ENCODE measurements at regions not wholly inside any gene's neighbourhood (a gene's known extent, or its start where the extent isn't known, plus 50 kb on each side); places are given as distances from the start of the nearest gene placed in this dataset.
"Not testable (repeated sequence)": the region's sequence is repeated elsewhere in the genome, so short reads cannot be mapped to it uniquely, and the experiment has no call there.

GRCh38 chr16:26856791-26857190 lies 209.9 kb upstream of the C16orf82 start:
- intact Hi-C loops (cut with micrococcal nuclease), result no loop called here

GRCh38 chr16:26857371-26857770 lies 209.4 kb upstream of the C16orf82 start:
- intact Hi-C loops (cut with micrococcal nuclease), result no loop called here

GRCh38 chr16:26860506-26860905 lies 206.2 kb upstream of the C16orf82 start:
- intact Hi-C loops (cut with micrococcal nuclease), result no loop called here

- intact Hi-C loops (cut with micrococcal nuclease), result no loop called here
Observed at GRCh38 chr16:26863931-26864330, 202.8 kb upstream of the C16orf82 start.

GRCh38 chr16:26874318-26874717 lies 192.4 kb upstream of the C16orf82 start:
- intact Hi-C loops (cut with micrococcal nuclease), result not testable (repeated sequence)

- intact Hi-C loops (cut with micrococcal nuclease), result no loop called here
Observed at GRCh38 chr16:26877421-26877820, 189.3 kb upstream of the C16orf82 start.

GRCh38 chr16:26885674-26886073 lies 181.1 kb upstream of the C16orf82 start:
- intact Hi-C loops (cut with micrococcal nuclease), result no loop called here

GRCh38 chr16:26889740-26890139 lies 177.0 kb upstream of the C16orf82 start:
- intact Hi-C loops (cut with micrococcal nuclease), result no loop called here

- intact Hi-C loops (cut with micrococcal nuclease), result no loop called here
Observed at GRCh38 chr16:26898200-26898599, 168.5 kb upstream of the C16orf82 start.

- intact Hi-C loops (cut with micrococcal nuclease), result no loop called here
Observed at GRCh38 chr16:26901196-26901861, 165.4 kb upstream of the C16orf82 start.

- intact Hi-C loops (cut with micrococcal nuclease), result no loop called here
Observed at GRCh38 chr16:26901983-26902382, 164.7 kb upstream of the C16orf82 start.

- intact Hi-C loops (cut with micrococcal nuclease), result no loop called here
Observed at GRCh38 chr16:26905336-26905735, 161.4 kb upstream of the C16orf82 start.

- intact Hi-C loops (cut with micrococcal nuclease), result no loop called here
Observed at GRCh38 chr16:26909623-26910022, 157.1 kb upstream of the C16orf82 start.

GRCh38 chr16:26911436-26911835 lies 155.3 kb upstream of the C16orf82 start:
- intact Hi-C loops (cut with micrococcal nuclease), result no loop called here

GRCh38 chr16:26913851-26914250 lies 152.9 kb upstream of the C16orf82 start:
- intact Hi-C loops (cut with micrococcal nuclease), result no loop called here

GRCh38 chr16:26930786-26931581 lies 135.7 kb upstream of the C16orf82 start:
- intact Hi-C loops (cut with micrococcal nuclease), result no loop called here

- intact Hi-C loops (cut with micrococcal nuclease), result no loop called here
Observed at GRCh38 chr16:26950636-26951035, 116.1 kb upstream of the C16orf82 start.

- intact Hi-C loops (cut with micrococcal nuclease), result no loop called here
Observed at GRCh38 chr16:26951950-26952349, 114.8 kb upstream of the C16orf82 start.

- intact Hi-C loops (cut with micrococcal nuclease), result no loop called here
Observed at GRCh38 chr16:26952411-26952810, 114.3 kb upstream of the C16orf82 start.

GRCh38 chr16:26957283-26957859 lies 109.4 kb upstream of the C16orf82 start:
- intact Hi-C loops (cut with micrococcal nuclease), result no loop called here

GRCh38 chr16:26959416-26960009 lies 107.2 kb upstream of the C16orf82 start:
- intact Hi-C loops (cut with micrococcal nuclease), result no loop called here

GRCh38 chr16:26961459-26961858 lies 105.3 kb upstream of the C16orf82 start:
- intact Hi-C loops (cut with micrococcal nuclease), result no loop called here
